ENCODE measurements at regions not wholly inside any gene's neighbourhood (a gene's known extent, or its start where the extent isn't known, plus 50 kb on each side); places are given as distances from the start of the nearest gene placed in this dataset.
"Not testable (repeated sequence)": the region's sequence is repeated elsewhere in the genome, so short reads cannot be mapped to it uniquely, and the experiment has no call there.

GRCh38 chr15:22572152-22572735 is 113.5 kb downstream of the GOLGA6L22 start:
- TF ChIP-seq, protein P1, sequence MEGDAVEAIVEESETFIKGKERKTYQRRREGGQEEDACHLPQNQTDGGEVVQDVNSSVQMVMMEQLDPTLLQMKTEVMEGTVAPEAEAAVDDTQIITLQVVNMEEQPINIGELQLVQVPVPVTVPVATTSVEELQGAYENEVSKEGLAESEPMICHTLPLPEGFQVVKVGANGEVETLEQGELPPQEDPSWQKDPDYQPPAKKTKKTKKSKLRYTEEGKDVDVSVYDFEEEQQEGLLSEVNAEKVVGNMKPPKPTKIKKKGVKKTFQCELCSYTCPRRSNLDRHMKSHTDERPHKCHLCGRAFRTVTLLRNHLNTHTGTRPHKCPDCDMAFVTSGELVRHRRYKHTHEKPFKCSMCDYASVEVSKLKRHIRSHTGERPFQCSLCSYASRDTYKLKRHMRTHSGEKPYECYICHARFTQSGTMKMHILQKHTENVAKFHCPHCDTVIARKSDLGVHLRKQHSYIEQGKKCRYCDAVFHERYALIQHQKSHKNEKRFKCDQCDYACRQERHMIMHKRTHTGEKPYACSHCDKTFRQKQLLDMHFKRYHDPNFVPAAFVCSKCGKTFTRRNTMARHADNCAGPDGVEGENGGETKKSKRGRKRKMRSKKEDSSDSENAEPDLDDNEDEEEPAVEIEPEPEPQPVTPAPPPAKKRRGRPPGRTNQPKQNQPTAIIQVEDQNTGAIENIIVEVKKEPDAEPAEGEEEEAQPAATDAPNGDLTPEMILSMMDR (conservative IDR thresholded peaks at IDR 0.05): not testable (repeated sequence)
- not testable (repeated sequence) for TF ChIP-seq EZH2 (IDR thresholded peaks at IDR 0.05; ENCODE audit: low read depth)
